ENCODE measurements at regions not wholly inside any gene's neighbourhood (a gene's known extent, or its start where the extent isn't known, plus 50 kb on each side); places are given as distances from the start of the nearest gene placed in this dataset.

- TF ChIP-seq, protein P1, sequence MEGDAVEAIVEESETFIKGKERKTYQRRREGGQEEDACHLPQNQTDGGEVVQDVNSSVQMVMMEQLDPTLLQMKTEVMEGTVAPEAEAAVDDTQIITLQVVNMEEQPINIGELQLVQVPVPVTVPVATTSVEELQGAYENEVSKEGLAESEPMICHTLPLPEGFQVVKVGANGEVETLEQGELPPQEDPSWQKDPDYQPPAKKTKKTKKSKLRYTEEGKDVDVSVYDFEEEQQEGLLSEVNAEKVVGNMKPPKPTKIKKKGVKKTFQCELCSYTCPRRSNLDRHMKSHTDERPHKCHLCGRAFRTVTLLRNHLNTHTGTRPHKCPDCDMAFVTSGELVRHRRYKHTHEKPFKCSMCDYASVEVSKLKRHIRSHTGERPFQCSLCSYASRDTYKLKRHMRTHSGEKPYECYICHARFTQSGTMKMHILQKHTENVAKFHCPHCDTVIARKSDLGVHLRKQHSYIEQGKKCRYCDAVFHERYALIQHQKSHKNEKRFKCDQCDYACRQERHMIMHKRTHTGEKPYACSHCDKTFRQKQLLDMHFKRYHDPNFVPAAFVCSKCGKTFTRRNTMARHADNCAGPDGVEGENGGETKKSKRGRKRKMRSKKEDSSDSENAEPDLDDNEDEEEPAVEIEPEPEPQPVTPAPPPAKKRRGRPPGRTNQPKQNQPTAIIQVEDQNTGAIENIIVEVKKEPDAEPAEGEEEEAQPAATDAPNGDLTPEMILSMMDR (conservative IDR thresholded peaks at IDR 0.05), result no peak
- no peak for TF ChIP-seq ZFX (IDR thresholded peaks at IDR 0.05)
Observed at GRCh38 chr2:76187415-76187814, 476.7 kb upstream of the GCFC2 start.

Measured in C4-2B (cell line).